Rectal smooth muscle tissue (tissue), 1 donor: ENCODE measurements at regions not wholly inside any gene's neighbourhood (a gene's known extent, or its start where the extent isn't known, plus 50 kb on each side); places are given as distances from the start of the nearest gene placed in this dataset.

Experiments
- H3K27ac ChIP-seq: one replicate; pipeline ENCODE4 v1.7.0; 2013; ENCODE audit warnings: low read depth, low read length, inconsistent platforms
- H3K27me3 ChIP-seq: one replicate; pipeline ENCODE4 v1.7.0; 2013; ENCODE audit warnings: low read length; ENCODE audit not compliant: control insufficient read depth, insufficient read depth
- H3K36me3 ChIP-seq: one replicate; pipeline ENCODE4 v1.7.0; 2013; ENCODE audit warnings: low read length; ENCODE audit not compliant: control insufficient read depth, insufficient read depth
- H3K4me1 ChIP-seq: one replicate; pipeline ENCODE4 v1.7.0; 2013; ENCODE audit warnings: low read length; ENCODE audit not compliant: control insufficient read depth, insufficient read depth
- H3K4me3 ChIP-seq: one replicate; pipeline ENCODE4 v1.7.0; 2013; ENCODE audit warnings: low read length
- H3K9ac ChIP-seq: one replicate; pipeline ENCODE4 v1.7.0; 2013; ENCODE audit warnings: low read length

DNA sequence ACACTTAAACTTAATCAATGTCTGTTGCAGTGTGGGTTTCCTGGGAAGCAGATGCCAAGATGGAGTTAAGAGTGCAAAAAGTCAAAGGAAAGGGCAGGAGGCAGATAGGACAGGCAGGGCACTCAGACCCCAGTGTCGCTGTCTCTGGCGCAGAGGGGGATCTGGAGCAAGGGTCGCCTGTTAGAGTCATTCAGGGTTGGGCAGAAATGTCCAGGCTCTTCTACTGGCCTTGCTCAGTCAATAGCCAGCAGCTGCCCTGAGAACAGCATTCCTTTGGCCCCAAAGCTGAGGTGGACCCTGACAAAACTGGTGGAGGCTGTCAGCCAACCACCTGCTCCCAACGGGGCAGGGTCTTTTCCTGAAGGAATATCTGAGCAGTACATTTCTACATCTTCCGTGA is 97.1 kb upstream of the SLC66A3 start:
- H3K27me3 ChIP-seq: no peaks in the 10 kb centered on the region
- no peaks in the 10 kb centered on the region for H3K4me1 ChIP-seq
- no peak overlapping the region for H3K27ac ChIP-seq
- no peaks in the 10 kb centered on the region for H3K36me3 ChIP-seq
- no peak overlapping the region for H3K4me3 ChIP-seq
- no peak overlapping the region for H3K9ac ChIP-seq

DNA sequence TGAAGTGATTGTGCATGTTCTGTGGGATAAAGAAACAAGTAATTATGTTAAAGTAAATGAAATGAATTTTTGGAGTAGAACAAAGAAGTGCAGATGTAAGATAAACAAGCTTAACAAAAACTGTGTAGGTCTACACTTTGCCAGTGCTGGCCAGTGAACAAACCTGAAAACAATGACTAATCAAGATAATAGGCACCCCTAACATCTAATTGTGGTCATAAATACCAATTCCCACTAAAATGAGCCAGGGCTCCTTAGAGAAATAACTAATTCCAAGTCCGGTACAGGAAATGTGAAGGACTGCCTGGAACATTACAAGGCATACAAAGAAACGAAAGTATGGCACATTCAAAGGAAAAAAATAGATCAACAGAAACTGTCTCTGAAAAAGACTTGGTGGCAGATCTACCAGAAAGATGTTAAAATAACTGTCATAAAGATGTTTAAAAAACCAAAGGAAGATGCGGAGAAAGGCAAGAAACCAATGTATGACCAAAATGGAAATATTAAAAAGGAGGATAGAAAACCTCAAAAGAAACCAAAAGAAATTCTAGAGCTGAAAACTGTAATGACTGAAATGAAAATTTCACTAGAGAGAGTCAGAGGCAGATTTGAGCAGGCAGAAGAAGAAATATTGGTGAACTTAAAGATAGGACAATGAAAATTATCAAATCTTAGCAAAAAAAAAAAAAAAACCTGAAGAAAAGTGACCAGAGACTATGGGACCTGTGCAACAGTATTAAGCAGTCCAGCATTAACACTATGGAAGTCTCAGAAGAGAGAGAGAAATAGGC is 94.7 kb upstream of the SLC66A3 start:
- Histone ChIP-seq H3K27ac (no peak overlapping the region), H3K4me1 (no peaks in the 10 kb centered on the region), H3K36me3 (no peaks in the 10 kb centered on the region), H3K27me3 (no peaks in the 10 kb centered on the region), H3K4me3 (no peak overlapping the region), H3K9ac (no peak overlapping the region)

DNA sequence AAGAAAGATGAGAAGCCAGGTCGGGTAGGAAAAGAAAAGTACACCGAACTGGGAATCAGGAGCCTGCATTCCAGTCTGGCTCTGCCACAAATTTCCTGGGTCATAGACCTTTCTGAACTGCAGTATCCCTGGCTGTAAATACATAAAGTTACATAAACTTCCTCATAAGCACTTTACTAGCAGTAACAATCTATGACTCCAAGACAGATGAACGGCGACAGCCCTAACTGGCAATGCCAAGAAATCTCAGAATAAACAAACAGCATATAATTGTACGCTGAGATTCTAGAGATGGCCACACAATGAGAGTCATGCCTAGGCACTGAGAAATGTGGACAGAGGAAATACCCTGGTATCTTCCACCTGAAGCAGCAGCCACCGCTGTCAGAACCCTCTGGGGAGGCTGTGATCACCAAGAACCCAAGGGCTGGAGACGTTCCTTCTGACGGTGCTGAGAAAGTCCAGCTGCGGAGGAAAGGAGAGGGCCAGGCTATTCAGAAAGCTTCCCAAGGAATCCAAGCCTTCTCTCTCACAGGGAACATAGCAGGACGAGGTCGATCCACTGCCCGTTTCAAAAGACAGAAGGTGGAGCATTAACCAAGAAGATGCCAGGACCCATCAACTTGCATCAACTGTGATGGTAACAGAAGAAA is 89.3 kb upstream of the SLC66A3 start:
- no peaks in the 10 kb centered on the region for H3K36me3 ChIP-seq
- H3K27ac ChIP-seq: no peak overlapping the region
- H3K27me3 ChIP-seq: peaks cover 3% of the 10 kb centered on the region
- H3K4me3 ChIP-seq: peak overlapping the region; percentile 3
- H3K4me1 ChIP-seq: no peaks in the 10 kb centered on the region
- no peak overlapping the region for H3K9ac ChIP-seq

DNA sequence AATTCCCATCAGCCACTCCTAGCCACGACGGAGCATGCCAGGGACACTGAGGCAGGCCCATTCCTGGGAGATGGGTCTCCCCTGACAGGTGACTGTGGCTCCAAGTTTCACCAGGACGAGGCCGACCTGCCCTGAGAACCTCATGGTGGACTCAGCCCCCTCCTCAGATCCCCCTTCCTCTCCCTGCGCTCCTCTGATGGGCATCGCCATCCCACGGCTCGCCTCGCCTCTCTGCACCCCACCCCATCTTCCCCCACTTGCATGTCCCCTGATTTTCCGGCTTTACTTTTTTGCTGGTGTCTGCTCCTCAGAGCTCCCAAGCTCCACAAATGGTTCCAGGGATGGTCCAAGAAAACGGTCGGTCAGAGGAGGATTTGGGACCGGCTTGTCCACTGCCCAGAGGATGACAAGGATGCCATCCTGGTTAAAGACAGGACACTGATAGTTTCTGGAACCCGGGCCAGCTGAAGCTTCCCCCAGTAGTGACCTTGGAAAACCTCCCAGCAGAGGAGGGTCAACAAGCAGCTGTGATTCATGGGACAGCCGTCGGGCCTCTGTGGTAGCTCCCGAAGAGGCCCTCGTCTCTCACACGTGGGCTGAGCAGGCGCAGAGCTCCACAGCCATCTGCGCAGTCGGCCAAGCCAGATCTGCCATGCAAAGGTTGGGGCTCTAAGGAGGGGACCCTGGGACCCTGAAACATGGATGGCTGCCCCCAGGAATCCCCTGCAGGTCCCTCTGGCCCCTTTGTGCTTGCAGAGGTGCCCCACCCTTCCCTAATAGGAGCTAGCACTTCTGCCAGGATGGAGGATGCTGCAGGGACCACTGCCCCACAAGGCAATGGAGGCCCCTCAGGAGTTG is 87.8 kb upstream of the SLC66A3 start:
- Histone ChIP-seq H3K4me1 (no peaks in the 10 kb centered on the region), H3K27ac (no peak overlapping the region), H3K4me3 (no peak overlapping the region), H3K27me3 (peaks cover 3% of the 10 kb centered on the region), H3K9ac (no peak overlapping the region), H3K36me3 (no peaks in the 10 kb centered on the region)

DNA sequence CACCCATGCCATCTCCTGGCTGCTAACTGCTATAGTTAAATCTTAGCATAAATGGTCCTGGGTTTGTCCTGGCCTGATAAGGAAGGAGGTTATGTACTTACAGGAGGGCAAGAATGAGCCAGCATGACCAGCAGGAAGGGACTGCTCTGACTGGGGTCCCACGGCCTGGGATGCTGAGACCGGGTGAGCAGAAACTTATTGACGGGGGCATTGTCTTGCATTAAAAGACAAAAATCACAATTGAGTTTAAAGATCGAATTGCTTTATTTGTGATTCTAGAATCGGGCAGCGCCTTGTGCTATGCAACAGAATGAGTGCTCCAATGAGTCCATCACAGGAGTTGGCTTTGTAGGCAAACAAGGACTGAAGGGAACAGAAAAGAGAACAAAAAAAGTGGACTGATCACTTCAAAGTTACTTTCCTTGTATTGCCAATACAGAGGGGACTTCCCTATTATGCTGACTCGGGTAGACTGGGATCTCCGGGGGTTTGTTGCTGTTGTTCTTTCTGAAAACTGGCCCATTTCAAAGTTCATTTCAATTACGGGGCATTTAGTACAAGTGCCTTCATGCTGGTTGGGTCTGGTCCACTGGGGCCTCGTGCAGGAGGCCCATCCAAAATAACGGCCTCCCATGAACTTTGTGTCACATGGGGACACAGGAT is 87.1 kb upstream of the SLC66A3 start:
- no peak overlapping the region for H3K27ac ChIP-seq
- no peak overlapping the region for H3K4me3 ChIP-seq
- no peaks in the 10 kb centered on the region for H3K36me3 ChIP-seq
- no peak overlapping the region for H3K9ac ChIP-seq
- H3K4me1 ChIP-seq: no peaks in the 10 kb centered on the region
- peaks cover 3% of the 10 kb centered on the region for H3K27me3 ChIP-seq

DNA sequence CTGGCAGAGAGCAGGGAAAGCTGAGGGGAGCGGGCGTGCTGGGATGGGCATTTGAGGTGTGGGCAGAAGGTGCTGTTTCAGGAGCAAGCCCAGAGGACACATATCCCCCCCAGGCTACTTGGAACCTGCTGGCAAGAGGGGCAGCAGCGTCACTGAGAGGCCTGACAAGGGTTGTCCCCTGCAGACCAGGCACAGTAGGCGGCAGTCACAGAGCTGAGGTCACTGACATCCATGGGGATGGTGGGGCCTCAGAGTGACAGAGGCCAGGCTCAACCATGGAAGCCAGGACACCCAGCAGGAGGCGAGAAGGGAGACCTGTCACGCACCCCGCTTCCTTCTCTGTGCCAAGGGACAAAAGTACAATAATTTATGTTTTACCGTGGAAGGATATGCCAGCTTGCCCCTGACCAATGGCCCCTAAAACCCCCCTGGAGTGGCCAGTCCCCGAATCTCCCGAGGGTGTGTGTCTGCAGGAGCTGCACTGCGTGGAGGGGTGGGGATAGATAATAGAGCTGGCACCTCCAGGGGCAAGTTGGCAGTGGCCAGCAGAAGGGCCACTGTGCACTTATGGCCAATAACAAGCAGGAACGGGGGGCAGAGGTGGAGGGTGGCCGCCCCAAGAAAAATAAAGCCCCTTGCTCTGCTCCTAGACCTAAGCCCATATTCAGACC is 86.3 kb upstream of the SLC66A3 start:
- H3K4me3 ChIP-seq: no peak overlapping the region
- no peak overlapping the region for H3K9ac ChIP-seq
- peaks cover 3% of the 10 kb centered on the region for H3K27me3 ChIP-seq
- H3K36me3 ChIP-seq: no peaks in the 10 kb centered on the region
- no peaks in the 10 kb centered on the region for H3K4me1 ChIP-seq
- no peak overlapping the region for H3K27ac ChIP-seq

DNA sequence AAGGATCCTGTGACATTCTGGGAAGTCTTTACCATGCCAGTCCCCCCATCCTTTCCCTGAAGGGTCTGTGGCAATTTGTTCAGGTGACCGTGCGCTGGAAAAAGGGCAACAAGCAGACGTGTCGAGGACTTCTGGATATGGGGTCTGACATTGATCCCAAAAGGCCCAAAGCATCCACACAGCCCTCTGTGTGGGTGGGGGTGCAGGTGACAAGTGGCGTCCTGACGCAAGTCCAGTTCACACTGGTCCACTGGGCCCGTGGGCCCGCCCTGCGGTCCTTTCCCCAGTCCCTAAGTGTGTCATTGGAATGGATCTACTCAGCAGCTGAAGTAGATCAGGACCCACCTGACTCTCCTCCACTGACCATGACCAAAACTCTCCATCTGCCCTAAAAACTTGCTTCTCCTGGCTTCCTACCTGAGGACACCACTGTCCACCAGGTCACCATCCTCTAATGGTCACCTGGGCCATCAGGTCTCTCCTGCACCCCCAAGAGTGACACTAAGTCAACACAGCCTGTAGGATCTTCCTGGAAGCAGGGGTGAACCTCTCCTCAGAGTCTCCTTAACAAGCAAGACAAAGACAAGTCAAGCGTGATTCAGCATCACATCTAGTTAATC is 85.6 kb upstream of the SLC66A3 start:
- no peaks in the 10 kb centered on the region for H3K4me1 ChIP-seq
- H3K36me3 ChIP-seq: no peaks in the 10 kb centered on the region
- peaks cover 3% of the 10 kb centered on the region for H3K27me3 ChIP-seq
- no peak overlapping the region for H3K4me3 ChIP-seq
- H3K27ac ChIP-seq: no peak overlapping the region
- H3K9ac ChIP-seq: no peak overlapping the region

DNA sequence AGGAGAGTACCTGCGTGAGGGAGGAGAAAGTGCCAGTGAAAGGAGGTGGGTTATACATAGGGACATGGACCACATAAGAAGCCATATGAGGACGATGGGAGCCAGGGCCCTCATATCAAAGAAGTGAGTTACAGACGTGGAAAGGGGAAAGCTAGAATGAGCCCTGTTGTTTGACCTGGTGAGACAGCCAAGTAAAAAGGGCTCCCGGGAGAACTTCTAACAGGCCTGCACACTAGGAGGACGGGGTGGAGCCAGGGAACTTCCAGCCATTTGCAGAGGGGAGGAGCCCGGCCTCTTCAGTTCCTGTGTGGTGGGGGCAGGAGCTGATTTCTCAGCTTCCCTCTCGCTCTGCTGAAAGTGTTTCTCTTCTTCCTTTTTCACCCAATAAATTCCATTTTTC is 84.1 kb upstream of the SLC66A3 start:
- H3K36me3 ChIP-seq: no peaks in the 10 kb centered on the region

DNA sequence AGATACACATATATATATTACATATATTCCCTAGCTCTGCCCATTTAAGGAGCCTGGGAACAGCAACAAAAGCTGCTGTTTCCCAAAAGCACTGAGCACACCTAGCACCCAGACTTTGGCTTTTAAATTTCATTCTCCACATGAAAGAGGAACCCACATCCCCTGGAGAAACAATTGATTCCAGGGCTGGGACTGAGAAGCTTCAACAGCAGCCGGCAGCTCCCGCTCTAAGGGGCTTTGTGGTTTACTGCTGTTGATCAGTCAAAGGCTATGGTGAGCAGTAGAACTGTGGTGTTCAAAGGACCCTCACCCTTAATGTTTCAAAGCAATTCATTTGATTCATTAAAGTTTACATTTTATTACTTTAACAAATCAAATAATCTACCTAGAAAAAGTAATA is 83.3 kb upstream of the SLC66A3 start:
- H3K4me1 ChIP-seq: no peaks in the 10 kb centered on the region
- H3K9ac ChIP-seq: no peak overlapping the region
- H3K27me3 ChIP-seq: peaks cover 3% of the 10 kb centered on the region
- no peaks in the 10 kb centered on the region for H3K36me3 ChIP-seq
- no peak overlapping the region for H3K4me3 ChIP-seq
- H3K27ac ChIP-seq: no peak overlapping the region

More for the DNA sequence above, 84.1 kb upstream of the SLC66A3 start:
- H3K27ac ChIP-seq: no peak overlapping the region
- H3K4me3 ChIP-seq: no peak overlapping the region
- no peaks in the 10 kb centered on the region for H3K4me1 ChIP-seq
- H3K9ac ChIP-seq: no peak overlapping the region
- peaks cover 3% of the 10 kb centered on the region for H3K27me3 ChIP-seq

DNA sequence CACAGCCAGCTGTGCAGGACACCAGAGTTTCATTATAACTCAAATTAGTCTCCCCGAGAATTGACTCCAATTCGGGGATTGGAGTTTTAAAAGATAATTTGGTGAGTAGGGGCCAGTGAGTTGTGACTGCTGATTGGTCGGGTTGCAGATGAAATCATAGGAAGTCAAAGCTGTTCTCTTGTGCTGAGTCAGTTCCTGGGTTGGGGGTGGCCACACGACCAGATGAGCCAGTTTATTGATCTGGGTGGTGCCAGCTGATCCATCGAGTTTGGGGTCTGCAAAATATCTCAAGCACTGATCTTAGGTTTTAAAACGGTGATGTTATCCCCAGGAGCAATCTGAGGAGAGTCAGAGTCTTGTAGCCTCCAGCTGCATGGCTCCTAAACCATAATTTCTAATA is 82.7 kb upstream of the SLC66A3 start:
- no peaks in the 10 kb centered on the region for H3K27me3 ChIP-seq
- H3K9ac ChIP-seq: no peak overlapping the region
- no peak overlapping the region for H3K4me3 ChIP-seq
- no peak overlapping the region for H3K27ac ChIP-seq
- H3K4me1 ChIP-seq: no peaks in the 10 kb centered on the region
- H3K36me3 ChIP-seq: no peaks in the 10 kb centered on the region

DNA sequence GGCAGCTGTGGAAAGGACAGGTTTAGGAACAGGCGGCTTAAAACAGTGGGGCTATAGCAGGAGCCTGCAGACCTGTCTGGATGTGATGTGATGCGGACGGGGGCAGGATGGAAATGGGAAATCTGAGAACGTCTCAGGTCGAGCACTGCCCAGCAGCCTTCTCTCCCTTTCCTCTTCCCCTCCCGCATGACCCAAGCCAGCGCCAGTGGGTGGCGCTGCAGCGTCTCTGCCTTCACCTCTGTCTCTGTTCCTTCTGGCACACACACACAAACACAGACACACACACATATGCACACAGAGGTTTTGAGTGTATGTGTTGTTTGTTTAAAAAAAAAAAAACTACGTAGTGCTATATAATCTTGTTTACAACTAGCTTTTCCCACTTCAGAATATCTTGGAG is 82.0 kb upstream of the SLC66A3 start:
- no peak overlapping the region for H3K4me3 ChIP-seq
- no peak overlapping the region for H3K9ac ChIP-seq
- no peaks in the 10 kb centered on the region for H3K4me1 ChIP-seq
- no peaks in the 10 kb centered on the region for H3K27me3 ChIP-seq
- H3K27ac ChIP-seq: no peak overlapping the region
- no peaks in the 10 kb centered on the region for H3K36me3 ChIP-seq
